HCT116 (cell line): ENCODE measurements at regions not wholly inside any gene's neighbourhood (a gene's known extent, or its start where the extent isn't known, plus 50 kb on each side); places are given as distances from the start of the nearest gene placed in this dataset.

ENCODE experiments used
- ATAC-seq: fragments of 200-7000 bp; cut with Tn5 transposase; 2 replicates; pipeline ENCODE4 v1.9.1; 2020; ENCODE audit warnings: mild to moderate bottlenecking, moderate library complexity
- BruUV-seq: library from RNA; stranded (reverse); fragments of 400-500 nt; replicated peaks from 2 replicates; lab custom pipeline; 2021; lab: Mats Ljungman, UMichigan
- CTCF ChIA-PET: fragments of 300-600 bp; sonication (Branson Sonifier 250); formaldehyde crosslinking; loops from one replicate; lab custom pipeline; 2021; ENCODE audit warnings: antibody characterized with exemption; lab: Charles Lee
- POLR2A ChIA-PET: fragments of 300-600, 350-600 bp; sonication (Branson Sonifier 250); formaldehyde crosslinking; loops from one replicate; lab custom pipeline; 2021; ENCODE audit warnings: antibody characterized with exemption; lab: Charles Lee
- RAD21 ChIA-PET, 2 experiments: fragments of 300-600 bp; sonication (Branson Sonifier 250); formaldehyde crosslinking; loops; one replicate each; lab custom pipeline; 2023; ENCODE audit warnings: low total read pairs in 2 of 2; ENCODE audit not compliant: uncharacterized antibody in 2 of 2, unreplicated experiment in 2 of 2, low non-redundant PET in 1 of 2; lab: Charles Lee
- DNase-seq: peaks from one replicate; pipeline ENCODE4 v3.0.0-alpha.2; 2010; ENCODE audit warnings: low read depth, low spot score
- H2AFZ ChIP-seq: fragments of 200-600 bp; shearing (Covaris generic), sonication (generic); 2 replicates; pipeline ENCODE4 v1.6.1; 2017; ENCODE audit warnings: low read depth, mixed run types, mixed read lengths, antibody characterized with exemption, low read length; ENCODE audit not compliant: poor library complexity, severe bottlenecking
- H3K27ac ChIP-seq: 2 replicates; pipeline ENCODE4 v1.5.1; 2012; ENCODE audit warnings: low read depth, low read length
- H3K27me3 ChIP-seq: fragments of 200-600 bp; sonication (generic); 2 replicates; pipeline ENCODE4 v1.6.1; 2016; ENCODE audit warnings: mixed run types, low read length, mixed read lengths; ENCODE audit not compliant: insufficient read depth
- H3K36me3 ChIP-seq, 2 experiments: fragments of 200-500 bp in 1 of 2; fragments of 200-600 bp in 1 of 2; sonication (Bioruptor generic) in 1 of 2; sonication (generic) in 1 of 2; 2 replicates each; pipeline versions ENCODE4 v1.5.1 to v1.6.1; 2014 to 2016; ENCODE audit warnings: low read length in 2 of 2, inconsistent platforms in 1 of 2, mixed read lengths in 1 of 2, mixed run types in 1 of 2; ENCODE audit not compliant: insufficient read depth in 2 of 2, control insufficient read depth in 1 of 2
- H3K4me1 ChIP-seq, 2 experiments: fragments of 200-600 bp in 1 of 2; sonication (generic) in 1 of 2; 2 replicates each; pipeline versions ENCODE4 v1.5.1 to v1.6.1; 2012 to 2017; ENCODE audit warnings: low read length in 2 of 2, inconsistent platforms in 1 of 2, mild to moderate bottlenecking in 1 of 2, mixed read lengths in 1 of 2, mixed run types in 1 of 2, moderate library complexity in 1 of 2; ENCODE audit not compliant: insufficient read depth in 2 of 2, control insufficient read depth in 1 of 2
- H3K4me2 ChIP-seq: fragments of 200-600 bp; sonication (generic); 2 replicates; pipeline ENCODE4 v1.6.1; 2017; ENCODE audit warnings: mixed run types, low read length, mixed read lengths
- H3K4me3 ChIP-seq, 2 experiments: fragments of 200-600 bp in 1 of 2; sonication (generic) in 1 of 2; replicated peaks in 1 of 2; 2 replicates each; pipeline ENCODE4 v1.5.1; 2011 to 2016; ENCODE audit warnings: low read length in 2 of 2, control low read depth in 1 of 2, low read depth in 1 of 2, mild to moderate bottlenecking in 1 of 2, mixed read lengths in 1 of 2, mixed run types in 1 of 2
- H3K79me2 ChIP-seq: fragments of 200-600 bp; sonication (generic); 2 replicates; pipeline ENCODE4 v1.6.1; 2017; ENCODE audit warnings: mild to moderate bottlenecking, mixed run types, low read length, moderate library complexity, mixed read lengths; ENCODE audit not compliant: insufficient read depth
- H3K9ac ChIP-seq: fragments of 200-600 bp; sonication (generic); 2 replicates; pipeline ENCODE4 v1.6.1; 2016; ENCODE audit warnings: low read length, mixed read lengths
- H3K9me2 ChIP-seq: fragments of 200-600 bp; sonication (generic), shearing (Covaris generic); 2 replicates; pipeline ENCODE4 v1.6.1; 2017; ENCODE audit warnings: mixed run types, mild to moderate bottlenecking, moderate library complexity; ENCODE audit not compliant: insufficient read depth
- H3K9me3 ChIP-seq, 2 experiments: fragments of 200-500 bp in 1 of 2; fragments of 200-600 bp in 1 of 2; sonication (Bioruptor generic) in 1 of 2; sonication (generic) in 1 of 2; 2 replicates each; pipeline ENCODE4 v1.6.1; 2014 to 2017; ENCODE audit warnings: low read length in 2 of 2, mixed read lengths in 2 of 2, inconsistent platforms in 1 of 2, low read depth in 1 of 2, mild to moderate bottlenecking in 1 of 2, mixed run types in 1 of 2, moderate library complexity in 1 of 2; ENCODE audit not compliant: control insufficient read depth in 1 of 2, insufficient read depth in 1 of 2
- H4K20me1 ChIP-seq: fragments of 200-600 bp; sonication (generic), shearing (Covaris generic); 2 replicates; pipeline ENCODE4 v1.6.1; 2017; ENCODE audit warnings: mixed run types, mild to moderate bottlenecking, moderate library complexity; ENCODE audit not compliant: insufficient read depth
- EZH2 ChIP-seq: fragments of 200-600 bp; sonication (generic); IDR thresholded peaks from 2 replicates; pipeline ENCODE4 v1.6.1; 2017; ENCODE audit warnings: antibody characterized with exemption, mixed run types
- EZH2phosphoT487 ChIP-seq: fragments of 200-600 bp; IDR thresholded peaks from 2 replicates; pipeline ENCODE4 v1.6.1; 2018; ENCODE audit warnings: antibody characterized with exemption, borderline replicate concordance
- RAD21 ChIP-seq: IDR thresholded peaks from 2 replicates; pipeline ENCODE4 v1.6.1; 2012; ENCODE audit warnings: low read depth, mild to moderate bottlenecking
- SIN3A ChIP-seq: IDR thresholded peaks from 2 replicates; pipeline ENCODE4 v1.6.1; 2012; ENCODE audit warnings: low read depth
- SRF ChIP-seq: IDR thresholded peaks from 2 replicates; pipeline ENCODE4 v1.6.1; 2012; ENCODE audit warnings: low read depth
- TCF7L2 ChIP-seq: IDR thresholded peaks from 2 replicates; pipeline ENCODE4 v1.7.0; 2011; ENCODE audit warnings: borderline replicate concordance, inconsistent platforms; ENCODE audit not compliant: insufficient read depth, insufficient read length; ENCODE audit errors: extremely low read depth
- YY1 ChIP-seq: IDR thresholded peaks from 2 replicates; pipeline ENCODE4 v1.6.1; 2011; ENCODE audit warnings: low read length, low read depth, moderate library complexity, mild to moderate bottlenecking; ENCODE audit not compliant: insufficient replicate concordance; ENCODE audit errors: extremely low read depth
- ZBTB33 ChIP-seq: IDR thresholded peaks from 2 replicates; pipeline ENCODE4 v1.6.1; 2011; ENCODE audit warnings: mild to moderate bottlenecking, low read length, moderate library complexity; ENCODE audit not compliant: insufficient replicate concordance; ENCODE audit errors: extremely low read depth
- ZNF274 ChIP-seq: fragments of 200-500 bp; sonication (Bioruptor generic); IDR thresholded peaks from 2 replicates; pipeline ENCODE4 v1.6.1; 2014; ENCODE audit warnings: mild to moderate bottlenecking, low read depth, low read length, inconsistent platforms
- intact Hi-C: fragments of 100-400 bp; cut with micrococcal nuclease; formaldehyde crosslinking; loops from 2 replicates; pipeline ENCODE4 v1.10.0; 2022
- TF ChIP-seq, protein P1 (sequence below): IDR thresholded peaks from 2 replicates; pipeline ENCODE4 v1.6.1; 2012; ENCODE audit warnings: low read depth

DNA sequence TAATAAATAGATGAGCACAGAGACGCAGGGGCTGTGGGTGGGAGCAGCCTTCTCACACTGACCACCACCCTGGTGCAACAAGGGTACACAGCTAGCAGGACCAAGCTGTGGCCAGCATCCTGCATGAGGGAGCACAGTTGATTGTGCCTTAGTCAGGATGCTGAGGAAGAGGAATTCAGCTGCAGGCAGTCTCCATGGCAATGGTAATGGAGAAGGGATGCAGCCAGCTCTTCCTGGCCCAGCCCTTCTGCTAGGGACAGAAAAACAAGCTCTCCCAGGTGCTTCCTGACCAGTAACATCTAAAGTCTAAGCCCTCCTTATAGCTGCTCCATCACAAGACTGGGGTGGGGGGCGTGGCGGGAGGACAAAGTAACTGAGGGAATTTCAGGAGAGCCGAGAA lies 363.5 kb downstream of the BUD13 start:
- Histone ChIP-seq H3K9me2 (no peaks in the 10 kb centered on the region), H3K36me3 (no peaks in the 10 kb centered on the region), H3K9ac (no peak overlapping the region), H3K27me3 (peaks cover 66% of the 10 kb centered on the region), H3K4me3 (no peak overlapping the region), H3K27ac (no peak overlapping the region), H3K4me2 (no peak overlapping the region), H2AFZ (no peak overlapping the region), H4K20me1 (no peaks in the 10 kb centered on the region), H3K4me1 (no peaks in the 10 kb centered on the region), H3K79me2 (no peaks in the 10 kb centered on the region), H3K9me3 (no peaks in the 10 kb centered on the region)
- BruUV-seq: no TSS peak
- ChIA-PET RAD21 (no interaction called here), CTCF (no interaction called here), POLR2A (no interaction called here)
- intact Hi-C loops: no loop called here
- TF ChIP-seq, protein P1, sequence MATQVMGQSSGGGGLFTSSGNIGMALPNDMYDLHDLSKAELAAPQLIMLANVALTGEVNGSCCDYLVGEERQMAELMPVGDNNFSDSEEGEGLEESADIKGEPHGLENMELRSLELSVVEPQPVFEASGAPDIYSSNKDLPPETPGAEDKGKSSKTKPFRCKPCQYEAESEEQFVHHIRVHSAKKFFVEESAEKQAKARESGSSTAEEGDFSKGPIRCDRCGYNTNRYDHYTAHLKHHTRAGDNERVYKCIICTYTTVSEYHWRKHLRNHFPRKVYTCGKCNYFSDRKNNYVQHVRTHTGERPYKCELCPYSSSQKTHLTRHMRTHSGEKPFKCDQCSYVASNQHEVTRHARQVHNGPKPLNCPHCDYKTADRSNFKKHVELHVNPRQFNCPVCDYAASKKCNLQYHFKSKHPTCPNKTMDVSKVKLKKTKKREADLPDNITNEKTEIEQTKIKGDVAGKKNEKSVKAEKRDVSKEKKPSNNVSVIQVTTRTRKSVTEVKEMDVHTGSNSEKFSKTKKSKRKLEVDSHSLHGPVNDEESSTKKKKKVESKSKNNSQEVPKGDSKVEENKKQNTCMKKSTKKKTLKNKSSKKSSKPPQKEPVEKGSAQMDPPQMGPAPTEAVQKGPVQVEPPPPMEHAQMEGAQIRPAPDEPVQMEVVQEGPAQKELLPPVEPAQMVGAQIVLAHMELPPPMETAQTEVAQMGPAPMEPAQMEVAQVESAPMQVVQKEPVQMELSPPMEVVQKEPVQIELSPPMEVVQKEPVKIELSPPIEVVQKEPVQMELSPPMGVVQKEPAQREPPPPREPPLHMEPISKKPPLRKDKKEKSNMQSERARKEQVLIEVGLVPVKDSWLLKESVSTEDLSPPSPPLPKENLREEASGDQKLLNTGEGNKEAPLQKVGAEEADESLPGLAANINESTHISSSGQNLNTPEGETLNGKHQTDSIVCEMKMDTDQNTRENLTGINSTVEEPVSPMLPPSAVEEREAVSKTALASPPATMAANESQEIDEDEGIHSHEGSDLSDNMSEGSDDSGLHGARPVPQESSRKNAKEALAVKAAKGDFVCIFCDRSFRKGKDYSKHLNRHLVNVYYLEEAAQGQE: no peak
- no peak for DNase-seq
- no peak for ATAC-seq

- ChIA-PET POLR2A (no interaction called here), CTCF (no interaction called here), RAD21 (no interaction called here)
- Histone ChIP-seq H3K27me3 (peaks cover 73% of the 10 kb centered on the region), H2AFZ (no peak overlapping the region), H3K9ac (no peak overlapping the region), H3K27ac (no peak overlapping the region), H3K4me1 (no peaks in the 10 kb centered on the region), H3K4me2 (no peak overlapping the region), H3K9me2 (no peaks in the 10 kb centered on the region), H3K4me3 (no peak overlapping the region), H3K79me2 (no peaks in the 10 kb centered on the region), H4K20me1 (no peaks in the 10 kb centered on the region), H3K36me3 (no peaks in the 10 kb centered on the region), H3K9me3 (no peaks in the 10 kb centered on the region)
- BruUV-seq: no TSS peak
- no peak for DNase-seq
- ATAC-seq: no peak
- intact Hi-C loops: no loop called here
- TF ChIP-seq RAD21 (no peak), EZH2phosphoT487 (no peak), ZNF274 (no peak), ZBTB33 (no peak), TCF7L2 (no peak), SIN3A (no peak), SRF (no peak), YY1 (no peak), EZH2 (no peak)
- TF ChIP-seq, protein P1: no peak
Observed at GRCh38 chr11:116406042-116406441, 366.7 kb downstream of the BUD13 start.
